SH-SY5Y (cell line): ENCODE measurements at regions not wholly inside any gene's neighbourhood (a gene's known extent, or its start where the extent isn't known, plus 50 kb on each side); places are given as distances from the start of the nearest gene placed in this dataset.

Experiments
- GATA2 ChIP-seq: IDR thresholded peaks from 2 replicates; pipeline ENCODE4 v1.6.1; 2011; ENCODE audit warnings: mild to moderate bottlenecking, low read depth, low read length
- GATA3 ChIP-seq: IDR thresholded peaks from 2 replicates; pipeline ENCODE4 v1.6.1; 2011; ENCODE audit warnings: low read depth, mild to moderate bottlenecking, low read length, moderate library complexity

GRCh38 chr20:1764136-1765033 is 106.8 kb upstream of the SIRPG start:
- no peak for TF ChIP-seq GATA2
- no peak for TF ChIP-seq GATA3
